AG10803 (cell line): ENCODE measurements at regions not wholly inside any gene's neighbourhood (a gene's known extent, or its start where the extent isn't known, plus 50 kb on each side); places are given as distances from the start of the nearest gene placed in this dataset.

Experiments
- DNase-seq: peaks from one replicate; pipeline ENCODE4 v3.0.0; 2010; ENCODE audit warnings: low read depth
- H3K4me3 ChIP-seq: 2 replicates; pipeline ENCODE4 v1.5.1; 2011; ENCODE audit warnings: mild to moderate bottlenecking, low read length, control low read depth
- CTCF ChIP-seq: conservative IDR thresholded peaks from 2 replicates; pipeline ENCODE4 v1.5.1; 2011; ENCODE audit warnings: mild to moderate bottlenecking, low read length, control low read depth, inconsistent platforms

GRCh38 chr11:93958991-93959390, 62.2 kb upstream of the HEPHL1 start:
- DNase-seq = no peak
- no peak overlapping the region for H3K4me3 ChIP-seq
- no peak for TF ChIP-seq CTCF

DNA sequence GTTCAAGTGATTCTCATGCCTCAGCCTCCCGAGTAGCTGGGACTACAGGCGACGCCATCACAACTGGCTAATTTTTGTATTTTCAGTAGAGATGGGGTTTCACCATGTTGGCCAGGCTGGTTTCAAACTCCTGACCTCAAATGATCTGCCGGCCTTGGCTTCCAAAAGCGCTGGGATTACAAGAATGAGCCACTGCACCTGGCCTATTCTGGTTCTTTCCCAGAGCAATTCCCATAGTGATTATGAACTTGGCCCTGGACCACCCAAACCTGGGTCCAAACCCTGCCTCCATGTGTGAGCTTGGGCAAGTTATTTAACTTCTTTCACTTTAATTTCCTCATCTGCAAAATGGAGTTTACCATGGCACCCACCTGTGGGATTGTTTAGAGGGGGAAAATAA, 61.5 kb upstream of the HEPHL1 start:
- no peak overlapping the region for H3K4me3 ChIP-seq
- no peak for DNase-seq
- no peak for TF ChIP-seq CTCF

DNA sequence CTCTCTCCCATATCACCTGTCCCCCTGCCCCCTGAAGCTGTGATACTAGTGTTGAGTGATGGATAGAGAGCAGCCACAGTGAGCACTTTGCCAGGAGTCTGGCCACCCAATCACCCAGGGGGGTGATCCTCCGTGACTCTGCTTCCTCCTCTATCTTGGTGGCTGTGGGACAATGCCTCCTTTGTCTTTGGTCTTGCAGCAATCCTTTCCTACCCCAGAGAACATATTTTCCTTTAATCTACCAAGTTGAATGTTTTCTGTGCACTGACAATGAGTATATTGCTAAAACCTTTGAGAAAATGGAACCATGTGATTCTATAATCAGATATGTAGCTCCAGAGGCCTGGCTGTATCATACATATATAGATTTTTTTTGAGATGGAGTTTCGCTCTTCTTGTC, 58.1 kb upstream of the HEPHL1 start:
- DNase-seq = no peak
- H3K4me3 ChIP-seq = no peak overlapping the region
- TF ChIP-seq CTCF = no peak

DNA sequence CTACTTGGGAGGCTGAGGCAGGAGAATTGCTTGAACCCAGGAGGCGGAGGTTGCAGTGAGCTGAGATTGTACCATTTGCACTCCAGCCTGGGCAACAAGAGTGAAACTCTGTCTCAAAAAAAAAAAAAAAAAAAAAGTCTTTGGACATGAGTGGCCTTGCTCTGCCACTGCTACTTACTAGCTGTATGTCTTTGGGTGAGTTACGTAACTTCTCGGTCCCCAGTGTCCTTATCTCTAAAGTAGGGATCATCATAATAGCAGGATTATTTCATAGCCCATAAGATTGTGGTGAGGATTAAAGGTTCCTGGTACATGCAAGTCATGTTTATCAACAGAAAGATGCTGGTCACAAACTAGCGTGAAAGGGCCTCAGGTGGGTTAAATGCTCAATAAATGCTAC, 53.9 kb upstream of the HEPHL1 start:
- DNase-seq = no peak
- no peak for TF ChIP-seq CTCF
- no peak overlapping the region for H3K4me3 ChIP-seq

- DNase-seq = no peak
- H3K4me3 ChIP-seq = no peak overlapping the region
- TF ChIP-seq CTCF = no peak
Measured at GRCh38 chr11:93967944-93968343, 53.2 kb upstream of the HEPHL1 start.

GRCh38 chr11:93969925-93970922, 50.9 kb upstream of the HEPHL1 start:
- TF ChIP-seq CTCF = no peak

More at GRCh38 chr11:93969925-93970922, 50.9 kb upstream of the HEPHL1 start:
- DNase-seq = no peak
- H3K4me3 ChIP-seq = no peak overlapping the region
